Kasumi-1 (cell line): ENCODE measurements at regions not wholly inside any gene's neighbourhood (a gene's known extent, or its start where the extent isn't known, plus 50 kb on each side); places are given as distances from the start of the nearest gene placed in this dataset.
"Not testable (repeated sequence)": the region's sequence is repeated elsewhere in the genome, so short reads cannot be mapped to it uniquely, and the experiment has no call there.

Experiments
- DNase-seq, 2 experiments: peaks; one replicate each; lab custom pipeline; 2025; lab: John Stamatoyannopoulos, UW

DNA sequence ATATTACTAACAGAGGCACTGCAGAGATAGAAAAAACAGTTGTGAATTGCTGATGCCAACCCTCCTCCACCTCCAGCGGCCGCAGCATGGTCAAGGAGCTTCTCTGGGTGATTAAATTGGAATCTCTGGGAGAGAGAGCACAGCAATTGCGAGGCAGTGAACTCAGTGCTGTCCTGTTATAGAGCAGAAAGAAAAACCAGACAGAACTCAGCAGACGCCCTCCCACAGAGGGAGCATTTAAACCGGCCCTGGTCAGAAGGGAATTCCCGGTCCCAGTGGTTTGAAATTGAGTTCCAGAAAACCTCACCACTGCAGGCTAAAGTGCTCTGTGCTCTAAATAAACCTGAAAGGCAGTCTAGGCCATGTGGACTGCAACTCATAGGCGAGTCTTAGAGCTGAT lies 175.4 kb downstream of the SQOR start:
- DNase-seq: no peak

- no peak for DNase-seq
Measured at GRCh38 chr15:45812200-45812599, 177.4 kb downstream of the SQOR start.

DNA sequence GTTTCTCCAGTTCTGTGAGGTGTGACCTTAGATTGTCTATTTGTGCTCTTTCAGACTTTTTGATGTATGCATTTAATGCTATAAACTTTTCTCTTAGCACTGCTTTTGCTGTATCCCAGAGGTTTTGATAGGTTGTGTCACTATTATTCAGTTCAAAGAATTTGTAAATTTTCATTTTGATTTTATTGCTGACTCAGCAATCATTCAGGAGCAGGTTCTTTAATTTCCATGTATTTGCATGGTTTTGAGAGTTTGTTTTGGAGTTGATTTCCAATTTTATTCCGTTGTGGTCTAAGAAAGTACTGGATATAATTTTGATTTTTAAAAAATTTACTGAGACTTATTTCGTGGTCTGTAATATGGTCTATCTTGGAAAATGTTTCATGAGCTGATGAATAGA lies 182.7 kb downstream of the SQOR start:
- DNase-seq: not testable (repeated sequence)

GRCh38 chr15:45821390-45821789 lies 186.6 kb downstream of the SQOR start:
- DNase-seq: no peak

DNA sequence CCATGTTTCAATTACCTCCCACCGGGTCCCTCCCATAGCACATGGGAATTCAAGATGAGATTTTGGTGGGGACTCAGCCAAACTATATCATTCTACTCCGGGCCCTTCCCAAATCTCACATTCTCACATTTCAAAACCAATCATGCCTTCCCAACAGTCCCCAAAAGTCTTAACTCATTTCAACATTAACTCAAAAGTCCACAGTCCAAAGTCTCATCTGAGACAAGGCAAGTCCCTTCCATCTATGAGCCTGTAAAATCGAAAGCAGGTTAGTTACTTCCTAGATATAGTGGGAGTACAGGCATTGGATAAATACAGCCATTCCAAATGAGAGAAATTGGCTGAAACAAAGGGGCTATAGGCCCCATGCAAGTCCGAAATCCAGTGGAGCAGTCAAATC lies 188.1 kb downstream of the SQOR start:
- DNase-seq: not testable (repeated sequence)

GRCh38 chr15:45827275-45827674 lies 192.4 kb downstream of the SQOR start:
- no peak for DNase-seq

GRCh38 chr15:45827766-45828165 lies 192.9 kb downstream of the SQOR start:
- no peak for DNase-seq

- no peak for DNase-seq
Measured at GRCh38 chr15:45829336-45830153, 194.7 kb downstream of the SQOR start.

- DNase-seq: no peak
Measured at GRCh38 chr15:45831787-45832186, 197.0 kb downstream of the SQOR start.

- DNase-seq: no peak
Measured at GRCh38 chr15:45834622-45835021, 199.8 kb downstream of the SQOR start.

GRCh38 chr15:45842151-45842550 lies 207.3 kb downstream of the SQOR start:
- DNase-seq: no peak

DNA sequence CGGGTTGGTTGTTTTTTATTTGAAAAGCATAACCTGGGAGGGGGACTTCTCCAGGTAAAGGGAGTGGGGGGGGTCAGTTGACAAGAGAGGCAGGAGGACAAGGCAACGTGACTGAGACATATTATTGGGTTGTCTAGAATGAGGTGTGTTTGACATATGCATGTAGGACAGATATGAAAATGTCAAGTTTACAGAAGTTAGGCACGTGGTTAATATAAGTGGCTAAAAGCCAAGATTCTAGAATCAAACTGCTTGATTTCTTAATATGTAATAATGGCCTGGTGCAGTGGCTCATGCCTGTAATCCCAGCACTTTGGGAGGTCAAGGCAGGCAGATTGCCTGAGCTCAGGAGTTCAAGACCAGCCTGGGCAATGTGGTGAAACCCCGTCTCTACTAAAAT lies 212.8 kb downstream of the SQOR start:
- DNase-seq: no peak

DNA sequence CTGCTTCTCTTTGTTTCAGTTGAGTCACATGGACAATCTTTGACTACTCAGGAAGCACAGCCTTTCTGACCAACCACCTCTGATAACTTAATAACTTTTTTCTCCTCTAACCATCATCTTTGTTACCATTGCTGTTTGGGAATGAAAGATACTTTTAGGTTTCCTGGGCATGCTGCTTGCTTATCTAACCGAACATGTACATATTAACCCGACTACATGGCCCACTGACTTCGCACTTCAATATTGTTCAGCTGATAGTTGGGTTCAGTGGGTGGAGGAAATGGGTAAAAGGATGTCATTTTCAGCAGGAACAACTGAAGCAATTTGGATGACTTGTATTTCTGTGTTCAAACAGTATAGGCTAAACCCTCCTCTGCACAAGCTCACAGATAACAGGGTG lies 214.3 kb downstream of the SQOR start:
- DNase-seq: no peak

DNA sequence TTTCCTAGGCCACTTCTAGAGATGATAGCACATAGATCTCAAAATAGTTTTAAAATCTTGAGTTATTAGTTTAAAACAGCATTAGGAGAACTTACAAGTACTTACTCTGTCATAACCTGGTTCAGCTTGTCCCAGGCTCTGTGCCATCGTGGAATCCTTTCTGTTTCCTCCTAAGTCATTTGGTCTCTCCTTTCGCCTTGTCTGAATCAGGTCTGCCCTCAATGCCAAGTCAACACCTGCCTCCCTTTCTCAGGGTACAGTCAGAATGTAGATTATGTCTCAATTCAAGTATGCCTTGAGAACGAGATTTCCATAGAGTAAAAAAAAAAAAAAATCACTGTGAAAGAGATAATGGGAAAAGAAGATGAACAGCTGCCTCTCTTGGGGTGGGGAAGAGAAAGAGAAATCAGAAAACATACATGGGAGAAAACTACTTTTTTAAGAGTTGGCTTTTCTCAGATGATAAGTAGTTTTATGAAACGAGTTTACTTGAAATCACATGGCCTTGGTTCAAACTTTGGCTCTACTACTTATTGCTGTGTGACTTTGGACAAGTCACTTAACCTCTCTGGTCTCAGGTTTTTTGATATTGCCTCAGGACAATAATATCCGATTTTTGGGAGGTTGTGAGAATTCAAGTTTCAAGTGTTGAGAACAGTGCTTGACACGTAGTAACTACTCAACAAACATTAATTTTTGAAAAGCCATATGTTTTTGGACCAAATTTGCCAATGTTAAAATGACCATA lies 219.8 kb downstream of the SQOR start:
- DNase-seq: no peak

DNA sequence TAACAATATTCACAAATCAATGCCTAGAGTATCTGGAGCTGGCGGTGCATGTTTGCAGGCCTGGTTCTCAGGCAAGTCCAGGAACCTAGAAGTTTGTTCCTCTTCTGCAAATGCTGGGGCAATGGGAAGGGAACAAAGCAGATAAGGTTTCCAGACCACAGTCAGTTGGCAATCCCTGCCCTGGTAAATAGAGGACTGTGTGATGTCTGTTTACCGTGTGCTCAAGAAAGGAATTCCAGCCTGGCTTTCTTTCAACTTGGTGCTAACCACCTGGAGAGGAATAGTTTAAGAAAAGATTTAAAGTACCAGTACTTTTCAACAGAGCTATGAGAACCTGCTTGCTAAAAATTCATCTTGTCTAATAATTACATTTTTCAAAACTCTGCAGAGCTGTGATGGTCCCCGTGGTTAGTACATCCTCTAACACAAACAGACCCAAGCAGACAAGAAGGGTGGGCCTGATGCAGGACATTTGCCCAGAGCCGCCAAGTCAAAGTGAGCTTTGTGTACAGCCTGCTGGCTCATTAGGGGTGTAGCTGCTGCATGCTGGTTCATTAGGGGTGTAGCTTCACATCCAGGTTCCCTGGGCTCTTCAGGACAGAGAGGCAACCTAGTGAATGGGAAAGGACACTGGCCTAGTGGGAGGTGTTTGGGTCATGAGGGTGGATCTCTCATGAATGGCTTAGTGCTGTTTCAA lies 220.5 kb downstream of the SQOR start:
- DNase-seq: no peak

- DNase-seq: no peak
Measured at GRCh38 chr15:45855907-45856579, 221.2 kb downstream of the SQOR start.

- no peak for DNase-seq
Measured at GRCh38 chr15:45857291-45857690, 222.5 kb downstream of the SQOR start.

GRCh38 chr15:45858491-45858890 lies 223.7 kb downstream of the SQOR start:
- no peak for DNase-seq

GRCh38 chr15:45862034-45862433 lies 227.2 kb downstream of the SQOR start:
- no peak for DNase-seq

DNA sequence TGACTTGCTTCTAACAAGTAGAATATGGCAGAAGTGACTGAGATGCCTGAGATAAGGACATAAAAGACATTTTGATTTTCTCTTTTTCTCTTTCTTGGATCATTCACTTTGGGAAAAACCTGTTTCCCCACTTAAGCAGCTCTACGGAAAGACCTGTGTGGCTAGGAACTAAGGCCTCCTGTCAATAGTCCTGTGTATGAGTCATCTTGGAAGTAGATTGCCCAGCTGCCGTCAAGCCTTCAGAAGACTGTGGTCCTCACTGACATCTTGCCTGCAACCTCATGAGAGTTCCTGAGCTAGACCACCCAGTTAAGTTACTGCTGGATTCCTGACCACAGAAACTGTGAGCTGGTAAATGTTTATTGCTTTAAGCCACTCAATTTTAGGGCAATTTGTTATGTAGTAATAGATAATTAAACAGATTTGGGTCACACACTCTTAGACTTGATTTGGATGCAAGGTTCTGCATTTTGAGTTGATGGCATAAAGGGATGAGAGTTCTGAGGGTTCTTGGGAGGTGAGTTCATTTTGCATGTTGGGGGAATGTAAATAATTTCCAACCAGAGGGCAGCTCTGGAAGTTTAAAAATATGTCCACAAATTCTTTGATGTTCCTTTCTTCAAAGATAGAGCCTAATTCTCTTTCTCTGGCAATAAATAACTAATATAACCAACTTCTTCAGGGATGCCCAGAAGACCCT lies 229.2 kb downstream of the SQOR start:
- no peak for DNase-seq

GRCh38 chr15:45866616-45867015 lies 231.8 kb downstream of the SQOR start:
- DNase-seq: no peak

DNA sequence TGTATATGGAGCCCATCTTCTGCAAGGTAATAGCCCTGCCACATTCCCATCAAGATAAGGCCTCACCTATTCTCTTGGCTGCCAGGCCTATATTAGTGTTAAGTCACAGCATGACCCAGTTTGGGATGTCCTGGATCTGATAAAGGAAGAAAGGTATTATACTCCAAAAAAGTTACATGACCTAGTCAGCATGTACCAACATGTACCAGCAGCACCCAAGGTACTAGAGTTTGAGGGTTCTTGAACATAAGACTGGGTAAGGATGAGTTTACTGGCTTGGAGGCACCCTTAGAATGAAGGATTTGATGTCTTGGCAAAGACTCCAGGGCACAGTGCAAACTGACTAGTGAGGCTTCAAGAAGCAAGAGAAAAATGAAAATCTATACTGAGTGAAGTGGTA lies 232.5 kb downstream of the SQOR start:
- DNase-seq: no peak
